Ovary (tissue), 7 donors: ENCODE measurements at regions not wholly inside any gene's neighbourhood (a gene's known extent, or its start where the extent isn't known, plus 50 kb on each side); places are given as distances from the start of the nearest gene placed in this dataset.

Experiments used
- DNase-seq, 5 donors: peaks; one replicate each; pipeline ENCODE4 v3.0.0-alpha.2; 2019 to 2020
- H3K27ac ChIP-seq, 2 donors: fragments of 200-600 bp; one replicate each; pipeline versions ENCODE4 v1.5.1 to v1.8.0; 2019 to 2022
- H3K27me3 ChIP-seq: fragments of 200-600 bp; one replicate; pipeline ENCODE4 v1.8.0; 2022
- H3K36me3 ChIP-seq: fragments of 200-600 bp; sonication (generic); one replicate; pipeline ENCODE4 v1.5.1; 2019
- H3K4me1 ChIP-seq: one replicate; pipeline ENCODE4 v1.8.1; 2013; ENCODE audit warnings: mild to moderate bottlenecking, moderate library complexity; ENCODE audit not compliant: insufficient read depth
- H3K4me3 ChIP-seq: fragments of 200-600 bp; sonication (generic); one replicate; pipeline ENCODE4 v1.5.1; 2017
- H3K9me3 ChIP-seq, 2 donors: fragments of 200-600 bp in 1 of 2; sonication (generic) in 1 of 2; one replicate each; pipeline versions ENCODE4 v1.5.1 to v1.8.1; 2013 to 2019; ENCODE audit warnings: mild to moderate bottlenecking in 1 of 2, moderate library complexity in 1 of 2
- CTCF ChIP-seq, 3 donors: fragments of 450-650 bp in 2 of 3; fragments of 200-600 bp in 1 of 3; IDR thresholded peaks; one replicate each; pipeline versions ENCODE4 v1.5.1 to v1.8.0; 2016 to 2022; ENCODE audit warnings: antibody characterized with exemption in 3 of 3, mild to moderate bottlenecking in 1 of 3
- EP300 ChIP-seq: sonication (generic); formaldehyde crosslinking; IDR thresholded peaks from one replicate; pipeline ENCODE4 v1.6.1; 2017; ENCODE audit warnings: antibody characterized with exemption
- POLR2A ChIP-seq: fragments of 450-650 bp; IDR thresholded peaks from one replicate; pipeline ENCODE4 v1.6.1; 2017; ENCODE audit warnings: antibody characterized with exemption, mild to moderate bottlenecking, moderate library complexity
- WGBS, 3 donors: extraction: QIAGEN DNeasy Blood & Tissue Kit in 1 of 3; methylation state at CpG; one replicate each; pipeline versions ENCODE4 v1.1.5 to v1.1.7; 2013 to 2017; 5-methylcytosine and 5-hydroxymethylcytosine counted together
- intact Hi-C, 4 donors: fragments of 100-400 bp; cut with DNase I; formaldehyde crosslinking; loops; one replicate each; pipeline versions ENCODE4 v1.11.0 to v1.15.1; 2022 to 2023
- donor health status: DM: no; HTN: no; CAD: no; lungs with moderate emphysema.
- donor health status: DM: no; HTN: no; CAD: no.
- donor health status: Bipolar disorder and iron deficiency.
- donor health status: DM: no; HTN: no; CAD: no.
- donor health status: DM: yes; HTN: yes; CAD: no.

- intact Hi-C loops: loop anchor here in 1 of 4 donors (2.0 kb wide), 1 partner anchor 20 kb away; no protein-coding TSS in a partner anchor
- H3K9me3 ChIP-seq: no peaks in the 10 kb centered on the region
- DNase-seq: no peak
These were observed 232.2 kb downstream of the KLF13 start for GRCh38 chr15:31558840-31559239.

GRCh38 chr15:31559786-31560185, 233.2 kb downstream of the KLF13 start:
- Histone ChIP-seq H3K4me3 (no peak overlapping the region), H3K27ac (no peak overlapping the region), H3K36me3 (no peaks in the 10 kb centered on the region), H3K4me1 (no peaks in the 10 kb centered on the region), H3K27me3 (no peaks in the 10 kb centered on the region), H3K9me3 (no peaks in the 10 kb centered on the region)
- intact Hi-C loops: loop anchor here in 1 of 4 donors (2.0 kb wide), 1 partner anchor 19 kb away; no protein-coding TSS in a partner anchor
- DNase-seq: no peak
- no peak for TF ChIP-seq CTCF (IDR thresholded peaks at IDR 0.05)
- TF ChIP-seq POLR2A: no peak
- TF ChIP-seq EP300: no peak
- 89 to 93% (median 90%) methylated on average over 3 of the region's 3 CpGs for WGBS, 3 donors

More at GRCh38 chr15:31558840-31559239, 232.2 kb downstream of the KLF13 start:
- Histone ChIP-seq H3K27me3 (no peaks in the 10 kb centered on the region), H3K4me1 (no peaks in the 10 kb centered on the region), H3K27ac (no peak overlapping the region), H3K36me3 (no peaks in the 10 kb centered on the region), H3K4me3 (no peak overlapping the region)
- WGBS, 3 donors: 91 to 92% (median 91%) methylated on average over 12 of the region's 12 CpGs
- TF ChIP-seq POLR2A: no peak
- no peak for TF ChIP-seq EP300

- H3K9me3 ChIP-seq: no peaks in the 10 kb centered on the region
- H3K36me3 ChIP-seq: no peaks in the 10 kb centered on the region
- WGBS, 3 donors: 81 to 89% (median 83%) methylated on average over 4 of the region's 4 CpGs
- no peak overlapping the region for H3K27ac ChIP-seq
- no peaks in the 10 kb centered on the region for H3K27me3 ChIP-seq
- intact Hi-C loops: no loop called here
- H3K4me1 ChIP-seq: no peaks in the 10 kb centered on the region
- H3K4me3 ChIP-seq: no peak overlapping the region
- no peak for DNase-seq
- no peak for TF ChIP-seq POLR2A
- TF ChIP-seq EP300: no peak
These were observed 234.0 kb downstream of the KLF13 start for GRCh38 chr15:31560643-31561042.

GRCh38 chr15:31561156-31561555, 234.5 kb downstream of the KLF13 start:
- DNase-seq: no peak
- intact Hi-C loops: no loop called here
- no peak overlapping the region for H3K4me3 ChIP-seq
- H3K36me3 ChIP-seq: no peaks in the 10 kb centered on the region
- no peak overlapping the region for H3K27ac ChIP-seq
- WGBS, 3 donors: 82 to 92% (median 92%) methylated on average over 7 of the region's 7 CpGs
- no peaks in the 10 kb centered on the region for H3K4me1 ChIP-seq
- TF ChIP-seq POLR2A (no peak), CTCF (IDR thresholded peaks at IDR 0.05) (no peak), EP300 (no peak)
- no peaks in the 10 kb centered on the region for H3K27me3 ChIP-seq
- no peaks in the 10 kb centered on the region for H3K9me3 ChIP-seq

- intact Hi-C loops: no loop called here
These were observed 236.4 kb downstream of the KLF13 start for GRCh38 chr15:31563001-31563400.

More at GRCh38 chr15:31563001-31563400, 236.4 kb downstream of the KLF13 start:
- no peaks in the 10 kb centered on the region for H3K4me1 ChIP-seq
- no peaks in the 10 kb centered on the region for H3K27me3 ChIP-seq
- WGBS, 3 donors: 92 to 94% (median 93%) methylated on average over 5 of the region's 5 CpGs
- no peaks in the 10 kb centered on the region for H3K36me3 ChIP-seq
- H3K4me3 ChIP-seq: no peak overlapping the region
- H3K9me3 ChIP-seq: peaks cover 0 to 5% of the 10 kb centered on the region in 2 donors
- no peak for DNase-seq
- TF ChIP-seq CTCF (IDR thresholded peaks at IDR 0.05): no peak
- no peak for TF ChIP-seq EP300
- TF ChIP-seq POLR2A: no peak
- no peak overlapping the region for H3K27ac ChIP-seq
